ENCODE measurements at regions not wholly inside any gene's neighbourhood (a gene's known extent, or its start where the extent isn't known, plus 50 kb on each side); places are given as distances from the start of the nearest gene placed in this dataset.

DNA sequence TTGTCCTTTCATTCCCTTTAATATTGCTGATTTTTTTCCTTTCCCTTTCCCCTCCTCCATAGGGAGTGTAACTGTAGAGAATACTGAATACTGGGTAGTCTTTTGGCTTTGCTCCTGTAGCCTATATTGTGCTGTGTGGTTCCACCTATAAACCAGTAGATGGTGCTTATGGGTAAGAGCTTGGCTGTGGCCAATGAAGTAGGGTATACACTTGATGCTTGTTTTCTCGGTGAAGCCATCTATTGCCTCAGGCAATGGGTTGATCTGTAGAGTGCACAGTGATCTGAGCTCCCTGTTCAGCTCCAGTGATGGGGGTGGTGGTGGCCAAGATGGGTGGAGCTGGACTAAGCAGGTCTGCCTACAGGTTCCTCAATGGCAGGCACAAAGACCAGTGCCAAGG is 203.3 kb upstream of the IMPG1 start:
- TF ChIP-seq, protein P1, sequence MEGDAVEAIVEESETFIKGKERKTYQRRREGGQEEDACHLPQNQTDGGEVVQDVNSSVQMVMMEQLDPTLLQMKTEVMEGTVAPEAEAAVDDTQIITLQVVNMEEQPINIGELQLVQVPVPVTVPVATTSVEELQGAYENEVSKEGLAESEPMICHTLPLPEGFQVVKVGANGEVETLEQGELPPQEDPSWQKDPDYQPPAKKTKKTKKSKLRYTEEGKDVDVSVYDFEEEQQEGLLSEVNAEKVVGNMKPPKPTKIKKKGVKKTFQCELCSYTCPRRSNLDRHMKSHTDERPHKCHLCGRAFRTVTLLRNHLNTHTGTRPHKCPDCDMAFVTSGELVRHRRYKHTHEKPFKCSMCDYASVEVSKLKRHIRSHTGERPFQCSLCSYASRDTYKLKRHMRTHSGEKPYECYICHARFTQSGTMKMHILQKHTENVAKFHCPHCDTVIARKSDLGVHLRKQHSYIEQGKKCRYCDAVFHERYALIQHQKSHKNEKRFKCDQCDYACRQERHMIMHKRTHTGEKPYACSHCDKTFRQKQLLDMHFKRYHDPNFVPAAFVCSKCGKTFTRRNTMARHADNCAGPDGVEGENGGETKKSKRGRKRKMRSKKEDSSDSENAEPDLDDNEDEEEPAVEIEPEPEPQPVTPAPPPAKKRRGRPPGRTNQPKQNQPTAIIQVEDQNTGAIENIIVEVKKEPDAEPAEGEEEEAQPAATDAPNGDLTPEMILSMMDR (IDR thresholded peaks at IDR 0.05) = no peak
- TF ChIP-seq POLR2A (IDR thresholded peaks at IDR 0.05) = no peak

DNA sequence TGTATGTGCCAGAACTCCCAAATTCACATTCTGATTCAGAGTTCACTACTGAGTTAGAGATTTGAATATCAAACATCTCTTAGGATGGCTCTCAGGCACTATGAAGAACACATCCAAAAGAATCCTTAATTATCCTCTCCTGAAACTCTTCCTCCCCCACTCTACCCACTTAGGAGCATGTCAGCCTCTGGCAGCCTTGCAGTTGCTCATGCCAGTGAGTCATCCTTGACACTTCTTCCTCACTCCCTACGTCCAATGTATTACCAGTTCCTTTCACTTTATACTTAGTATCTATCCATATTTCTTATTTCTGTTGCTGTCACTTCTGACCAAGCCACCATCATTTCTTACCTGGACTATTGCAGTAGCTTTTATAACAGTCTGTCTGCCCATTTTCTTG is 192.0 kb upstream of the IMPG1 start:
- H3K4me1 ChIP-seq (replicated peaks in 1 of 2) = no peaks in the 10 kb centered on the region
- intact Hi-C loops (cut with DNase I) = no loop called here
- H3K4me3 ChIP-seq = no peak overlapping the region
- no peaks in the 10 kb centered on the region for H3K9me3 ChIP-seq (replicated peaks in 1 of 3)
- H3K27ac ChIP-seq = no peak overlapping the region
- no peaks in the 10 kb centered on the region for H3K36me3 ChIP-seq (replicated peaks in 1 of 2)
- 23 to 43% (median 31%) methylated on average over 1 of the region's 1 CpG for WGBS, 4 donors
- no peak for TF ChIP-seq POLR2A (IDR thresholded peaks at IDR 0.05)
- TF ChIP-seq, protein P1 (IDR thresholded peaks at IDR 0.05) = no peak
- no peaks in the 10 kb centered on the region for H3K27me3 ChIP-seq
- no peak for DNase-seq

More for the DNA sequence above, 203.3 kb upstream of the IMPG1 start:
- Histone ChIP-seq H3K9me3 (replicated peaks in 1 of 3) (no peaks in the 10 kb centered on the region), H3K36me3 (replicated peaks in 1 of 2) (no peaks in the 10 kb centered on the region), H3K27ac (no peak overlapping the region), H3K4me1 (replicated peaks in 1 of 2) (no peaks in the 10 kb centered on the region), H3K4me3 (no peak overlapping the region), H3K27me3 (no peaks in the 10 kb centered on the region)
- intact Hi-C loops (cut with DNase I) = no loop called here
- WGBS, 4 donors = 68 to 89% (median 78%) methylated on average over 1 of the region's 1 CpG
- DNase-seq = no peak

DNA sequence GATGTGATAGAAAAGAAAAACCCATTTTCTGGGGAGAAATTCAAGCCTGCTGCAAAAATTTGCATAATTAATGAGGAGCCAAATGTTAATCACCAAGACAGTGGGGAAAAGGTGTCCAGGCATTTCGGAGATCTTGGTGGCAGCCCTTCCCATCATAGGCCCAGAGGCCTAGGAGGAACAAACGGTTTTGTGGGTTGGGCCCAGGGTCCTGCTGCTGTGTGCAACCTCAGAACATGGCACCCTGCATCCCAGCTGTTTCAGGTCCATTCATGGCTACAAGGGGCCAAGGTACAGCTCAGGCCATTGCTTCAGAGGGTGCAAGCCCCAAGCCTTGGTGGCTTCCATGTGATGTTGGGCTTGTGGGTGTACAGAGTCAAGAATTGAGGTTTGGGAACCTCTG is 189.8 kb upstream of the IMPG1 start:
- 58 to 81% (median 76%) methylated on average over 2 of the region's 2 CpGs for WGBS, 4 donors
- Histone ChIP-seq H3K9me3 (replicated peaks in 1 of 3) (no peaks in the 10 kb centered on the region), H3K27ac (no peak overlapping the region), H3K27me3 (no peaks in the 10 kb centered on the region), H3K4me3 (no peak overlapping the region), H3K4me1 (replicated peaks in 1 of 2) (no peaks in the 10 kb centered on the region), H3K36me3 (replicated peaks in 1 of 2) (no peaks in the 10 kb centered on the region)
- no peak for DNase-seq
- no peak for TF ChIP-seq POLR2A (IDR thresholded peaks at IDR 0.05)
- TF ChIP-seq, protein P1 (IDR thresholded peaks at IDR 0.05) = no peak
- intact Hi-C loops (cut with DNase I) = no loop called here

DNA sequence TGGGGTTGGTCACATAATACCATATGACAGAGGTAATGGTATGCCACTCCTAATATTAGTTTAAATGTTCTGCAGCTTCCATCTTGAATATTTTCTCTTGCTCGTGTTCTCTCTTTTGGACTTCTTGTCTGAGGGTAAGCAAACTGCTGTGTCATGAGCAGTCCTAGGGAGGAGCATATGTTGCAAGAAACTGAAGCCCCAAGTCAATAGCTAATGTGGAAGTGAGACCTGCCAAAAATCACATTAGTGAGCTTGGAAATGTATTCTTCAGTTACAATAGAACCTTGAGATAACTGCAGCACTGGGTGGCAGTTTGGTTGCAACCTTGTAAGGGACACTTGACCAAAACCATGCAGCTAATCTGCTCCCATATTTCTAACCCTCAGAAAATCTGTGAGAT is 178.2 kb upstream of the IMPG1 start:
- 58 to 72% (median 62%) methylated on average over 1 of the region's 1 CpG for WGBS, 4 donors
- intact Hi-C loops (cut with DNase I) = no loop called here
- Histone ChIP-seq H3K27ac (no peak overlapping the region), H3K4me1 (replicated peaks in 1 of 2) (no peaks in the 10 kb centered on the region), H3K36me3 (replicated peaks in 1 of 2) (no peaks in the 10 kb centered on the region), H3K4me3 (no peak overlapping the region), H3K9me3 (replicated peaks in 1 of 3) (no peaks in the 10 kb centered on the region), H3K27me3 (no peaks in the 10 kb centered on the region)
- DNase-seq = no peak
- TF ChIP-seq, protein P1 (IDR thresholded peaks at IDR 0.05) = no peak
- no peak for TF ChIP-seq POLR2A (IDR thresholded peaks at IDR 0.05)

All from adrenal gland (tissue), 9 donors.